Vagina (tissue), 2 donors: ENCODE measurements at regions not wholly inside any gene's neighbourhood (a gene's known extent, or its start where the extent isn't known, plus 50 kb on each side); places are given as distances from the start of the nearest gene placed in this dataset.

Experiments
- CTCF ChIP-seq, 3 experiments: fragments of 450-650 bp in 2 of 3; fragments of 200-600 bp in 1 of 3; sonication (generic) in 1 of 3; IDR thresholded peaks; one replicate each; pipeline ENCODE4 v1.5.1; 2017 to 2019; ENCODE audit warnings: antibody characterized with exemption in 3 of 3, mild to moderate bottlenecking in 2 of 3, moderate library complexity in 2 of 3
- POLR2AphosphoS5 ChIP-seq, 2 donors: sonication (generic); formaldehyde crosslinking; IDR thresholded peaks; one replicate each; pipeline ENCODE4 v1.9.0; 2017; ENCODE audit warnings: antibody characterized with exemption in 2 of 2, mild to moderate bottlenecking in 2 of 2, low read depth in 1 of 2; ENCODE audit not compliant: insufficient read depth in 1 of 2

GRCh38 chr5:133662578-133662977 lies 50.2 kb upstream of the FSTL4 start:
- no peak for TF ChIP-seq CTCF (IDR thresholded peaks at IDR 0.05)
- no peak for TF ChIP-seq POLR2AphosphoS5 (IDR thresholded peaks at IDR 0.05; ENCODE audit: insufficient read depth in 1 of 2, low read depth in 1 of 2)
